Esophagus squamous epithelium (tissue), 4 donors: ENCODE measurements at regions not wholly inside any gene's neighbourhood (a gene's known extent, or its start where the extent isn't known, plus 50 kb on each side); places are given as distances from the start of the nearest gene placed in this dataset.

Source experiments
- CTCF ChIP-seq, 6 experiments: fragments of 450-650 bp in 4 of 6; fragments of 200-600 bp in 2 of 6; sonication (generic) in 2 of 6; IDR thresholded peaks; one replicate each; pipeline ENCODE4 v1.5.1; 2016 to 2019; ENCODE audit warnings: antibody characterized with exemption in 6 of 6, mild to moderate bottlenecking in 4 of 6, moderate library complexity in 4 of 6
- POLR2A ChIP-seq, 4 donors: fragments of 450-650 bp; IDR thresholded peaks; one replicate each; pipeline ENCODE4 v1.6.1; 2017; ENCODE audit warnings: antibody characterized with exemption in 4 of 4, mild to moderate bottlenecking in 4 of 4, moderate library complexity in 3 of 4

GRCh38 chr15:79676621-79677020 lies 220.2 kb downstream of the MTHFS start:
- no peak for TF ChIP-seq CTCF (IDR thresholded peaks at IDR 0.05)
- TF ChIP-seq POLR2A (IDR thresholded peaks at IDR 0.05): no peak
